ENCODE measurements at regions not wholly inside any gene's neighbourhood (a gene's known extent, or its start where the extent isn't known, plus 50 kb on each side); places are given as distances from the start of the nearest gene placed in this dataset.
"Not testable (repeated sequence)": the region's sequence is repeated elsewhere in the genome, so short reads cannot be mapped to it uniquely, and the experiment has no call there.

DNA sequence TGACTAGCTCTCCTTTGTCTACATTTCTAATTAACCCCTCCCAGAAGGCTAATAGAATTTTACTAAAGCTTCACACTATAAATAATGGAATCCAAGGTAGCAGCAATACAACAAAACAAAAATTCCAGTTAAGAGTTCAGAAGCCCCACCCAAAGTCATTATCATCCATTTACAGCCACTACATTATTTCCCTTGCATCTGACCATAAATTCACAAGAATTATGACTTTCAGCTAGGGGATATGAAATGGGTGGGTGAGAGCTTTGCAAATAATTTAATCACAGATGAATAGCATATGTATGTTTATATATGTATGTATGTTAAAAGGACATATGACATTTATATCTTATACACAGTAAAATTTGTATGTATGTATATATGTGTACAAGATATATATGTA is 65.3 kb upstream of the PTGDR start:
- Histone ChIP-seq H3K9ac (ENCODE audit: low read depth, low read length) (no peak overlapping the region), H3K36me3 (ENCODE audit: control insufficient read depth, insufficient read depth, low read length) (no peaks in the 10 kb centered on the region), H3K27ac (ENCODE audit: low read depth, low read length) (no peak overlapping the region), H3K4me3 (ENCODE audit: low read depth, low read length) (no peak overlapping the region), H3K9me3 (ENCODE audit: control insufficient read depth, insufficient read depth, low read length) (peaks cover 11% of the 10 kb centered on the region; the same call in 1 of the 2 replicates), H3K4me1 (ENCODE audit: control insufficient read depth, insufficient read depth, low read length) (no peaks in the 10 kb centered on the region), H3K27me3 (ENCODE audit: control insufficient read depth, insufficient read depth, low read length) (no peaks in the 10 kb centered on the region)

- Histone ChIP-seq H3K9me3 (ENCODE audit: control insufficient read depth, insufficient read depth, low read length) (peaks cover 2% of the 10 kb centered on the region; the same call in 1 of the 2 replicates), H3K36me3 (ENCODE audit: control insufficient read depth, insufficient read depth, low read length) (no peaks in the 10 kb centered on the region), H3K9ac (ENCODE audit: low read depth, low read length) (no peak overlapping the region), H3K27me3 (ENCODE audit: control insufficient read depth, insufficient read depth, low read length) (no peaks in the 10 kb centered on the region), H3K27ac (ENCODE audit: low read depth, low read length) (no peak overlapping the region), H3K4me1 (ENCODE audit: control insufficient read depth, insufficient read depth, low read length) (no peaks in the 10 kb centered on the region), H3K4me3 (ENCODE audit: low read depth, low read length) (no peak overlapping the region)
These were observed 77.1 kb upstream of the PTGDR start for GRCh38 chr14:52190337-52190931.

DNA sequence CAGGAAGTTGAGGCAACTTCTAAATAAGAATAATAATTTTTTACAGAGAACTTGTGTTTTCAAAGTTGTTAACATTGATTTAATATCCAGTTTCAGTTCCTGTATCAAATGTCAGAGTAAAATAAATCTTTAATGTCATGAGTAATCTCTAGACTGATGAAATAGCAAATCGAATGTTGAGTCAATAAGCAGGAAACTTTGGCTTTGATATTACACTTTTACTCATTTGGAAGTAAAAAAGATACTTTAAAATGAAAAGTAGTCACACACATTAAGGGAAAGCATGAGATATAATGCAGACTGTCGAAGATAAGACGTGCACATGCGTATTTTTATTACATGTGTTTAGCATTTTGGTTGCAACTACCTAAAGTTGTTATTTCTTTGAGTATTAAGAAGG is 78.2 kb upstream of the PTGDR start:
- Histone ChIP-seq H3K9ac (ENCODE audit: low read depth, low read length) (no peak overlapping the region), H3K36me3 (ENCODE audit: control insufficient read depth, insufficient read depth, low read length) (no peaks in the 10 kb centered on the region), H3K27ac (ENCODE audit: low read depth, low read length) (no peak overlapping the region), H3K27me3 (ENCODE audit: control insufficient read depth, insufficient read depth, low read length) (no peaks in the 10 kb centered on the region), H3K9me3 (ENCODE audit: control insufficient read depth, insufficient read depth, low read length) (no peaks in the 10 kb centered on the region), H3K4me3 (ENCODE audit: low read depth, low read length) (no peak overlapping the region), H3K4me1 (ENCODE audit: control insufficient read depth, insufficient read depth, low read length) (no peaks in the 10 kb centered on the region)

DNA sequence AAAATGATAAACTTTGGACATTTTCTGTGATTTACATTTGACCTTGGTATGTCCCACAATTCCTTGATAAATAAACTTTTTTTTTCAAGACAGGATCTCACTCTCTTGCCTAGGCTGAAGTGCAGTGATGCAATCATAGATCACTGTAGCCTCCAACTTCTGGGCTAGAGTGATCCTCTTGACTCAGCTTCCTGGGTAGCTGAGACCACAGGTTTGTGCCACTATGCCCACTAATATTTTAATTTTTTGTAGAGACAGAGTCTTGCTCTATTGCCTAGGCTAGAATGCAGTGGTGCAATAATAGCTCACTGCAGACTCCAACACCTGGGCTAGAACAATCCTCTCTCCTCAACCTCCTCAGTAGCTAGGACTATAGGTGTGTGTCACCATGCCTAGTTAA is 79.1 kb upstream of the PTGDR start:
- H3K4me3 ChIP-seq (ENCODE audit: low read depth, low read length) = no peak overlapping the region
- no peak overlapping the region for H3K27ac ChIP-seq (ENCODE audit: low read depth, low read length)
- no peaks in the 10 kb centered on the region for H3K36me3 ChIP-seq (ENCODE audit: control insufficient read depth, insufficient read depth, low read length)
- no peaks in the 10 kb centered on the region; the same call in 1 of the 2 replicates for H3K9me3 ChIP-seq (ENCODE audit: control insufficient read depth, insufficient read depth, low read length)
- H3K4me1 ChIP-seq (ENCODE audit: control insufficient read depth, insufficient read depth, low read length) = no peaks in the 10 kb centered on the region
- no peaks in the 10 kb centered on the region for H3K27me3 ChIP-seq (ENCODE audit: control insufficient read depth, insufficient read depth, low read length)
- no peak overlapping the region for H3K9ac ChIP-seq (ENCODE audit: low read depth, low read length)

- H3K9me3 ChIP-seq (ENCODE audit: control insufficient read depth, insufficient read depth, low read length) = peaks cover 13% of the 10 kb centered on the region
- H3K9ac ChIP-seq (ENCODE audit: low read depth, low read length) = no peak overlapping the region
- H3K27me3 ChIP-seq (ENCODE audit: control insufficient read depth, insufficient read depth, low read length) = no peaks in the 10 kb centered on the region
- H3K4me3 ChIP-seq (ENCODE audit: low read depth, low read length) = no peak overlapping the region
- H3K4me1 ChIP-seq (ENCODE audit: control insufficient read depth, insufficient read depth, low read length) = no peaks in the 10 kb centered on the region
- no peaks in the 10 kb centered on the region for H3K36me3 ChIP-seq (ENCODE audit: control insufficient read depth, insufficient read depth, low read length)
- no peak overlapping the region for H3K27ac ChIP-seq (ENCODE audit: low read depth, low read length)
These were observed 82.3 kb upstream of the PTGDR start for GRCh38 chr14:52185178-52185577.

GRCh38 chr14:52182853-52183252 is 84.6 kb upstream of the PTGDR start:
- Histone ChIP-seq H3K4me1 (ENCODE audit: control insufficient read depth, insufficient read depth, low read length) (no peaks in the 10 kb centered on the region), H3K9me3 (ENCODE audit: control insufficient read depth, insufficient read depth, low read length) (peaks cover 16% of the 10 kb centered on the region), H3K36me3 (ENCODE audit: control insufficient read depth, insufficient read depth, low read length) (no peaks in the 10 kb centered on the region), H3K27me3 (ENCODE audit: control insufficient read depth, insufficient read depth, low read length) (no peaks in the 10 kb centered on the region), H3K9ac (ENCODE audit: low read depth, low read length) (no peak overlapping the region), H3K4me3 (ENCODE audit: low read depth, low read length) (no peak overlapping the region), H3K27ac (ENCODE audit: low read depth, low read length) (no peak overlapping the region)

DNA sequence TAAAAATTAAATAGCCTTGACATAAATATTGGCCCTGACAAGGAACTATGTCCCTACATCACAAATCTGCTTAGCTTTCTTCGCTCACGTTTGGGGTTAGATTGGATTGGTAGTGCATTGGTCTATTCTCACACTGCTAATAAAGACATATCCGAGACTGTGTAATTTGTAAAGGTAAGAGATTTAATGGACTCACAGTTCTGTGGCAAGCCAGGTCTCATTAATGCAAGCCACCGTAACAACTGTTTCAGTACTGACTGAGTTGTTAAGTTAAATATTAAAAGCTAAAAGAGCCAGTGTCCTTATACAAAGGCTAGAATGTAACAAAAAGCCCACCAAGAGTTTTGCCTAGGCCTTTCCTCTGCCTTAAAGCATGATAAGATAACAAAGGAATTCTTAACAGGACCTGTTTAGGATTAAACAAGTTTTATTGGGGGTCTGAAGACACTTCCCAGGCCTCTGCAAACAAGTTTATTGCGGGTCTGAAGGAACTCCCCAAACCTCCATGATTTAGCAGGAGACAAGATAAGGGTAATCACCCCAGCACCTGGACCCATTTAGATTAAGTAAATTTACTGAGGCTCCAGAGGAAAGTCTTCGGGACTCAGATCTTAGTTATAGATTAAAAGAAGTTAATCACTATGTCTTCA is 88.2 kb upstream of the PTGDR start:
- Histone ChIP-seq H3K4me1 (ENCODE audit: control insufficient read depth, insufficient read depth, low read length) (no peaks in the 10 kb centered on the region), H3K9me3 (ENCODE audit: control insufficient read depth, insufficient read depth, low read length) (peaks cover 17% of the 10 kb centered on the region), H3K27ac (ENCODE audit: low read depth, low read length) (no peak overlapping the region)

DNA sequence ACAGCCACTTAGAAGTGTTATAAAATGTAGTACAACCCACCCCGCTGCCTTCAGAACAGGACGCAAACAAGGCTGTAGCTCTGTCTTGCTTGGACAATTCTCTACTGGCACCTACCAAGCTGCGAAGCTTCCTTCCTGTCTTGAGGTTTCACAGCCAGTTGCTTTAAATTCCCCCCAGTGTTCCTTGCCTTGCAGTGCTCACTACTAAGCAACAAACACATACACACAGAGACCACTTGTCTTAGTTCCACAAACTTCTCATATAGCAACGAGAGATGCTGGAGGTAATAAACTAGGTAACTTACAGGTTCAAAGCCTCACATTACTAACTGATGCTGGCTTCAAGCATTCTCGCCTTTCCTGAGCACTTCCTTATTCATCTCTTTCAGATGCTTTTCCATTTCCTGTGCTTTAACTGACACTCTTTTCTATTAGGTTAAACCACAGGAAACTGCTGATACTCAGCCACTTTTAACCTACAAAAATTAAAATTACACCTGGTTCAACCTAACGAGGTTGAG is 91.5 kb upstream of the PTGDR start:
- Histone ChIP-seq H3K27ac (ENCODE audit: low read depth, low read length) (no peak overlapping the region), H3K36me3 (ENCODE audit: control insufficient read depth, insufficient read depth, low read length) (no peaks in the 10 kb centered on the region), H3K9ac (ENCODE audit: low read depth, low read length) (no peak overlapping the region), H3K9me3 (ENCODE audit: control insufficient read depth, insufficient read depth, low read length) (peaks cover 27% of the 10 kb centered on the region), H3K4me3 (ENCODE audit: low read depth, low read length) (no peak overlapping the region), H3K27me3 (ENCODE audit: control insufficient read depth, insufficient read depth, low read length) (no peaks in the 10 kb centered on the region), H3K4me1 (ENCODE audit: control insufficient read depth, insufficient read depth, low read length) (no peaks in the 10 kb centered on the region)

More for the DNA sequence above, 88.2 kb upstream of the PTGDR start:
- no peak overlapping the region for H3K9ac ChIP-seq (ENCODE audit: low read depth, low read length)
- H3K36me3 ChIP-seq (ENCODE audit: control insufficient read depth, insufficient read depth, low read length) = no peaks in the 10 kb centered on the region
- H3K27me3 ChIP-seq (ENCODE audit: control insufficient read depth, insufficient read depth, low read length) = no peaks in the 10 kb centered on the region
- H3K4me3 ChIP-seq (ENCODE audit: low read depth, low read length) = no peak overlapping the region

GRCh38 chr14:52171932-52172331 is 95.6 kb upstream of the PTGDR start:
- H3K9ac ChIP-seq (ENCODE audit: low read depth, low read length); H3K27ac ChIP-seq (ENCODE audit: low read depth, low read length); H3K4me3 ChIP-seq (ENCODE audit: low read depth, low read length); H3K4me1 ChIP-seq (ENCODE audit: control insufficient read depth, insufficient read depth, low read length); H3K27me3 ChIP-seq (ENCODE audit: control insufficient read depth, insufficient read depth, low read length); H3K36me3 ChIP-seq (ENCODE audit: control insufficient read depth, insufficient read depth, low read length): not testable (repeated sequence)
- peaks cover 26% of the 10 kb centered on the region for H3K9me3 ChIP-seq (ENCODE audit: control insufficient read depth, insufficient read depth, low read length)

DNA sequence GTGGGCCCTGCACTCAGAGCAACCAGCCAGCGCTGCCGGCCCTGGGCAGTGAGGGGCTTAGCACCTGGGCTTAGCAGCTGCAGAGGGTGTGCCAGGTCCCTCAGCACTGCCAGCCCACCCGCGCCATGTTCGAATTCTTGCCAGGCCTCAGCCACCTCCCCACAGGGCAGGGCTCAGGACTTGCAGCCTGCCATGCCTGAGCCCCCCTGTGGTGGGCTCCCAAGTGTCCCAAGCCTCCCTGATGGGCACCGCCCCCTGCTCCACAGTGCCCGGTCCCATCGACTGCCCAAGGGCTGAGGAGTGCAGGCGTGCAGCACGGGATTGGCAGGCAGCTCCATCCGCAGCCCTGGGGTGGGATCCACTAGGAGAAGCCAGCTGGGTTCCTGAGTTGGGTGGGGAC is 98.0 kb upstream of the NID2 start:
- H3K27ac ChIP-seq (ENCODE audit: low read depth, low read length) = no peak overlapping the region
- peaks cover 19% of the 10 kb centered on the region for H3K9me3 ChIP-seq (ENCODE audit: control insufficient read depth, insufficient read depth, low read length)
- H3K36me3 ChIP-seq (ENCODE audit: control insufficient read depth, insufficient read depth, low read length) = no peaks in the 10 kb centered on the region
- no peak overlapping the region for H3K9ac ChIP-seq (ENCODE audit: low read depth, low read length)
- H3K27me3 ChIP-seq (ENCODE audit: control insufficient read depth, insufficient read depth, low read length) = no peaks in the 10 kb centered on the region
- H3K4me3 ChIP-seq (ENCODE audit: low read depth, low read length) = no peak overlapping the region
- H3K4me1 ChIP-seq (ENCODE audit: control insufficient read depth, insufficient read depth, low read length) = no peaks in the 10 kb centered on the region

DNA sequence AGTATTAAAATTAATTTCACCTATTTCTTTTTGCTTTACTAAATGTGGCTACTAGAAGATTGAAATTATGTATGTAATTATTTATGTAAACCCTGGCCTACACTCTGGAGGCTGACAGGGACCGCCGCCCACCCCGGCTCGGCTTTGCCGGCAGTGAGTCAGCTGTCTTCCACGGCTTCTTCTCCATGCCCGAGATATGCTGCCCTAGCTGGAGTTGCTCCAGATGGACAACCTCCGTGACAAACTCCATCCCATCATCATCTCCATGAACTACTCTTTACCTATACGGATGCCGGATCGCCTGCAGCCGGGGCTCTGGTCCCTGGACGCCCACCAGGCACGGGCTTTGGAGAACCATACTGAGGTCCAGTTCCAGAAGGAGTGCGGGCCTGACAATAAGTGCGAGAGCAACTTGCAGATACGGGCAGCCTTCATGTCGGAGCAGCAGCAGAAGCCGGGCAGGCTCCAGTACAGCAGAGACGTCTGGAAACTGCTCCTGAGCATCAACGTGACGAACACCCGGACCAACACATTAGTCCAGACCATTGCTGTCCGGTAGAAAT is 86.9 kb upstream of the NID2 start:
- Histone ChIP-seq H3K4me3 (ENCODE audit: low read depth, low read length) (no peak overlapping the region), H3K9ac (ENCODE audit: low read depth, low read length) (no peak overlapping the region), H3K9me3 (ENCODE audit: control insufficient read depth, insufficient read depth, low read length) (no peaks in the 10 kb centered on the region), H3K4me1 (ENCODE audit: control insufficient read depth, insufficient read depth, low read length) (no peaks in the 10 kb centered on the region), H3K27ac (ENCODE audit: low read depth, low read length) (no peak overlapping the region), H3K27me3 (ENCODE audit: control insufficient read depth, insufficient read depth, low read length) (no peaks in the 10 kb centered on the region), H3K36me3 (ENCODE audit: control insufficient read depth, insufficient read depth, low read length) (no peaks in the 10 kb centered on the region)
